ENCODE measurements at regions not wholly inside any gene's neighbourhood (a gene's known extent, or its start where the extent isn't known, plus 50 kb on each side); places are given as distances from the start of the nearest gene placed in this dataset.

- Histone ChIP-seq H3K27me3 (ENCODE audit: control insufficient read depth in 2 of 2, insufficient read depth in 2 of 2, low read length in 2 of 2) (no peaks in the 10 kb centered on the region), H3K4me1 (ENCODE audit: control insufficient read depth in 1 of 2, insufficient read depth in 2 of 2, low read length in 2 of 2) (no peaks in the 10 kb centered on the region), H3K9ac (ENCODE audit: insufficient read depth, low read length, poor library complexity, severe bottlenecking) (no peak overlapping the region), H4K20me1 (ENCODE audit: insufficient read depth, low read length) (no peaks in the 10 kb centered on the region), H3K36me3 (replicated peaks in 1 of 2; ENCODE audit: control insufficient read depth in 1 of 2, insufficient read depth in 2 of 2, low read length in 2 of 2) (no peaks in the 10 kb centered on the region), H3K4me2 (replicated peaks; ENCODE audit: extremely low read depth, low read length, poor library complexity, severe bottlenecking) (no peak overlapping the region), H3K4me3 (replicated peaks in 1 of 3; ENCODE audit: low read depth in 2 of 3, low read length in 3 of 3) (no peak overlapping the region), H3K79me2 (ENCODE audit: insufficient read depth, low read length) (no peaks in the 10 kb centered on the region), H3K27ac (ENCODE audit: low read depth in 1 of 2, low read length in 2 of 2) (no peak overlapping the region), H3K9me3 (replicated peaks in 1 of 2; ENCODE audit: control insufficient read depth in 1 of 2, insufficient read depth in 1 of 2, low read length in 2 of 2) (no peaks in the 10 kb centered on the region), H2AFZ (ENCODE audit: insufficient read depth, low read depth, low read length, poor library complexity, severe bottlenecking) (no peak overlapping the region)
- H3K9me3 Mint-ChIP-seq: peaks cover 0 to 2% (median 0%) of the 10 kb centered on the region in 7 donors
- H3K27ac Mint-ChIP-seq: no peak overlapping the region
- no peak for DNase-seq
- TF ChIP-seq, protein P1, sequence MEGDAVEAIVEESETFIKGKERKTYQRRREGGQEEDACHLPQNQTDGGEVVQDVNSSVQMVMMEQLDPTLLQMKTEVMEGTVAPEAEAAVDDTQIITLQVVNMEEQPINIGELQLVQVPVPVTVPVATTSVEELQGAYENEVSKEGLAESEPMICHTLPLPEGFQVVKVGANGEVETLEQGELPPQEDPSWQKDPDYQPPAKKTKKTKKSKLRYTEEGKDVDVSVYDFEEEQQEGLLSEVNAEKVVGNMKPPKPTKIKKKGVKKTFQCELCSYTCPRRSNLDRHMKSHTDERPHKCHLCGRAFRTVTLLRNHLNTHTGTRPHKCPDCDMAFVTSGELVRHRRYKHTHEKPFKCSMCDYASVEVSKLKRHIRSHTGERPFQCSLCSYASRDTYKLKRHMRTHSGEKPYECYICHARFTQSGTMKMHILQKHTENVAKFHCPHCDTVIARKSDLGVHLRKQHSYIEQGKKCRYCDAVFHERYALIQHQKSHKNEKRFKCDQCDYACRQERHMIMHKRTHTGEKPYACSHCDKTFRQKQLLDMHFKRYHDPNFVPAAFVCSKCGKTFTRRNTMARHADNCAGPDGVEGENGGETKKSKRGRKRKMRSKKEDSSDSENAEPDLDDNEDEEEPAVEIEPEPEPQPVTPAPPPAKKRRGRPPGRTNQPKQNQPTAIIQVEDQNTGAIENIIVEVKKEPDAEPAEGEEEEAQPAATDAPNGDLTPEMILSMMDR (IDR thresholded peaks at IDR 0.05): no peak
- H3K36me3 Mint-ChIP-seq: no peaks in the 10 kb centered on the region
- H3K4me1 Mint-ChIP-seq: no peaks in the 10 kb centered on the region
- H3K4me3 Mint-ChIP-seq: no peak overlapping the region
- 92% methylated on average over 2 of the region's 2 CpGs for WGBS (ENCODE audit: insufficient coverage)
- intact Hi-C loops (cut with micrococcal nuclease): no loop called here
- H3K27me3 Mint-ChIP-seq (ENCODE audit: low read depth in 3 of 3): peaks cover 0 to 3% (median 2%) of the 10 kb centered on the region in 3 donors
Observed at GRCh38 chr1:14251871-14252270, 346.6 kb upstream of the KAZN start.

DNA sequence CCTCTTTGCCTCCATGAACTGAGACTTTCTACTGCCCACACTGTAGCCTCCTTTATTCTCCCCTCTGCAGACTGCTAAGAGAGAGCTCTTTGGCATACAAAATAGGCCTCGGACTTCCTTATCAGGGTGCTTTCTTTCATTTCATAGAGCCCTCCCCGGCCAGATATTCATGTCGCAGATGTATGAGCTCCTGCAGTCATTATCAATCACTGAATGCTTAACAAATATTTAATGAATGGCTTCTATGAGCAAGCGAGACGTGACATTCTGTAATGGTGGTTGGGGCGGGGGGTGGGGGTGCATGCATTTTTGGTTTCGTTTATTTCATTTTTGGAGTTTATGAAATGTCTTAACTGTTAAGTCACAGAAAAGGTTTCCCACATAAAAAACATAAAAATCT lies 344.8 kb upstream of the KAZN start:
- Mint-ChIP-seq H3K27me3 (ENCODE audit: low read depth in 3 of 3) (peaks cover 0 to 3% (median 2%) of the 10 kb centered on the region in 3 donors), H3K4me3 (no peak overlapping the region), H3K27ac (no peak overlapping the region), H3K36me3 (no peaks in the 10 kb centered on the region), H3K4me1 (no peaks in the 10 kb centered on the region), H3K9me3 (peaks cover 0 to 2% (median 0%) of the 10 kb centered on the region in 7 donors)
- H3K79me2 ChIP-seq (ENCODE audit: insufficient read depth, low read length): no peaks in the 10 kb centered on the region
- no peak overlapping the region for H2AFZ ChIP-seq (ENCODE audit: insufficient read depth, low read depth, low read length, poor library complexity, severe bottlenecking)
- no peak for DNase-seq
- H3K36me3 ChIP-seq (replicated peaks in 1 of 2; ENCODE audit: control insufficient read depth in 1 of 2, insufficient read depth in 2 of 2, low read length in 2 of 2): no peaks in the 10 kb centered on the region
- no peaks in the 10 kb centered on the region for H4K20me1 ChIP-seq (ENCODE audit: insufficient read depth, low read length)
- H3K9me3 ChIP-seq (replicated peaks in 1 of 2; ENCODE audit: control insufficient read depth in 1 of 2, insufficient read depth in 1 of 2, low read length in 2 of 2): no peaks in the 10 kb centered on the region
- 100% methylated on average over 2 of the region's 7 CpGs for WGBS (ENCODE audit: insufficient coverage)
- no peaks in the 10 kb centered on the region for H3K27me3 ChIP-seq (ENCODE audit: control insufficient read depth in 2 of 2, insufficient read depth in 2 of 2, low read length in 2 of 2)
- no peak overlapping the region for H3K27ac ChIP-seq (ENCODE audit: low read depth in 1 of 2, low read length in 2 of 2)
- H3K4me3 ChIP-seq (replicated peaks in 1 of 3; ENCODE audit: low read depth in 2 of 3, low read length in 3 of 3): no peak overlapping the region
- no peak overlapping the region for H3K4me2 ChIP-seq (replicated peaks; ENCODE audit: extremely low read depth, low read length, poor library complexity, severe bottlenecking)
- intact Hi-C loops (cut with micrococcal nuclease): no loop called here
- TF ChIP-seq, protein P1 (IDR thresholded peaks at IDR 0.05): no peak
- H3K4me1 ChIP-seq (ENCODE audit: control insufficient read depth in 1 of 2, insufficient read depth in 2 of 2, low read length in 2 of 2): no peaks in the 10 kb centered on the region
- no peak overlapping the region for H3K9ac ChIP-seq (ENCODE audit: insufficient read depth, low read length, poor library complexity, severe bottlenecking)
